CD14-positive monocyte (primary cell): ENCODE measurements at regions not wholly inside any gene's neighbourhood (a gene's known extent, or its start where the extent isn't known, plus 50 kb on each side); places are given as distances from the start of the nearest gene placed in this dataset.

Source experiments
- DNase-seq, 3 donors: peaks; one replicate each; pipeline ENCODE4 v3.0.0-alpha.2; 2011 to 2022
- H2AFZ ChIP-seq: 2 replicates; pipeline ENCODE4 v1.6.0; 2012; ENCODE audit warnings: mild to moderate bottlenecking, low read depth, low read length, inconsistent platforms; ENCODE audit not compliant: insufficient read depth, poor library complexity, severe bottlenecking
- H3K27ac ChIP-seq, 2 donors: 1 replicate in 1 of 2; 2 replicates in 1 of 2; pipeline ENCODE4 v1.5.1; 2012 to 2013; ENCODE audit warnings: low read length in 2 of 2, control low read depth in 1 of 2, inconsistent platforms in 1 of 2, low read depth in 1 of 2, mild to moderate bottlenecking in 1 of 2
- H3K27me3 ChIP-seq, 2 donors: one replicate each; pipeline versions ENCODE4 v1.6.0 to v1.6.1; 2011 to 2013; ENCODE audit warnings: low read length in 2 of 2; ENCODE audit not compliant: control insufficient read depth in 2 of 2, insufficient read depth in 2 of 2
- H3K36me3 ChIP-seq, 2 donors: replicated peaks in 1 of 2; 1 replicate in 1 of 2; 2 replicates in 1 of 2; pipeline versions ENCODE4 v1.5.1 to v1.6.1; 2012 to 2013; ENCODE audit warnings: low read length in 2 of 2, control low read depth in 1 of 2, inconsistent platforms in 1 of 2, mild to moderate bottlenecking in 1 of 2; ENCODE audit not compliant: insufficient read depth in 2 of 2, control insufficient read depth in 1 of 2
- H3K4me1 ChIP-seq, 2 donors: 1 replicate in 1 of 2; 2 replicates in 1 of 2; pipeline versions ENCODE4 v1.5.1 to v1.6.1; 2012 to 2013; ENCODE audit warnings: low read length in 2 of 2, control low read depth in 1 of 2, inconsistent platforms in 1 of 2, mild to moderate bottlenecking in 1 of 2, moderate library complexity in 1 of 2; ENCODE audit not compliant: insufficient read depth in 2 of 2, control insufficient read depth in 1 of 2
- H3K4me2 ChIP-seq: replicated peaks from 2 replicates; pipeline ENCODE3; 2012; ENCODE audit warnings: low read length, moderate library complexity, mild to moderate bottlenecking; ENCODE audit not compliant: poor library complexity, severe bottlenecking; ENCODE audit errors: extremely low read depth
- H3K4me3 ChIP-seq, 3 experiments: fragments of 200-600 bp in 1 of 3; sonication (generic) in 1 of 3; replicated peaks in 1 of 3; 1 replicate in 2 of 3; 2 replicates in 1 of 3; pipeline ENCODE4 v1.5.1; 2011 to 2013; ENCODE audit warnings: low read length in 3 of 3, mild to moderate bottlenecking in 3 of 3, control low read depth in 2 of 3, low read depth in 2 of 3, inconsistent platforms in 1 of 3, moderate library complexity in 1 of 3
- H3K79me2 ChIP-seq: 2 replicates; pipeline ENCODE4 v1.6.0; 2012; ENCODE audit warnings: mild to moderate bottlenecking, control low read depth, inconsistent platforms, low read length, moderate library complexity; ENCODE audit not compliant: insufficient read depth
- H3K9ac ChIP-seq: 2 replicates; pipeline ENCODE4 v1.6.0; 2017; ENCODE audit warnings: low read length, mild to moderate bottlenecking; ENCODE audit not compliant: insufficient read depth, poor library complexity, severe bottlenecking
- H3K9me3 ChIP-seq, 2 donors: replicated peaks in 1 of 2; 1 replicate in 1 of 2; 2 replicates in 1 of 2; pipeline versions ENCODE4 v1.5.1 to v1.6.1; 2012 to 2013; ENCODE audit warnings: low read length in 2 of 2, control low read depth in 1 of 2; ENCODE audit not compliant: control insufficient read depth in 1 of 2, insufficient read depth in 1 of 2
- H4K20me1 ChIP-seq: 2 replicates; pipeline ENCODE4 v1.6.0; 2012; ENCODE audit warnings: mild to moderate bottlenecking, low read length, control low read depth, moderate library complexity; ENCODE audit not compliant: insufficient read depth
- H3K27ac Mint-ChIP-seq, 7 donors: one replicate each; pipeline ENCODE4 v1.8.0; 2020; ENCODE audit warnings: mild to moderate bottlenecking in 7 of 7, mixed read lengths in 7 of 7, moderate library complexity in 6 of 7, inconsistent platforms in 2 of 7
- H3K27me3 Mint-ChIP-seq, 3 donors: one replicate each; pipeline ENCODE4 v1.8.0; 2021 to 2022; ENCODE audit warnings: low read depth in 3 of 3, mild to moderate bottlenecking in 3 of 3, mixed read lengths in 3 of 3, moderate library complexity in 3 of 3, inconsistent platforms in 1 of 3
- H3K36me3 Mint-ChIP-seq, 2 donors: one replicate each; pipeline ENCODE4 v1.8.0; 2020; ENCODE audit warnings: mixed read lengths in 2 of 2, inconsistent platforms in 1 of 2, mild to moderate bottlenecking in 1 of 2
- H3K4me1 Mint-ChIP-seq: one replicate; pipeline ENCODE4 v1.8.0; 2020; ENCODE audit warnings: mild to moderate bottlenecking, mixed read lengths
- H3K4me3 Mint-ChIP-seq, 2 donors: one replicate each; pipeline ENCODE4 v1.8.0; 2020; ENCODE audit warnings: mild to moderate bottlenecking in 2 of 2, mixed read lengths in 2 of 2, moderate library complexity in 1 of 2
- H3K9me3 Mint-ChIP-seq, 7 donors: one replicate each; pipeline ENCODE4 v1.8.0; 2020 to 2022; ENCODE audit warnings: mixed read lengths in 7 of 7, mild to moderate bottlenecking in 6 of 7, moderate library complexity in 6 of 7, inconsistent platforms in 2 of 7
- CTCF ChIP-seq: fragments of 200-600 bp; IDR thresholded peaks from one replicate; pipeline ENCODE4 v1.8.0; 2022; ENCODE audit warnings: antibody characterized with exemption, mild to moderate bottlenecking
- WGBS: methylation state at CpG from one replicate; pipeline ENCODE4 v1.1.5; 2013; ENCODE audit warnings: missing lambda C conversion rate; ENCODE audit not compliant: insufficient coverage; 5-methylcytosine and 5-hydroxymethylcytosine counted together
- intact Hi-C, 2 donors: fragments of 100-400 bp; cut with micrococcal nuclease; formaldehyde crosslinking; loops; one replicate each; pipeline versions ENCODE4 v1.15.0 to v1.15.1; 2023

- 96% methylated on average over 4 of the region's 6 CpGs for WGBS
- no peaks in the 10 kb centered on the region for H3K4me1 Mint-ChIP-seq
- TF ChIP-seq CTCF, result no peak
- H3K27ac ChIP-seq, result no peak overlapping the region
- peaks cover 2 to 4% (median 2%) of the 10 kb centered on the region in 3 donors for H3K27me3 Mint-ChIP-seq
- no peak overlapping the region for H3K4me3 Mint-ChIP-seq
- no peaks in the 10 kb centered on the region for H3K36me3 ChIP-seq
- H3K36me3 Mint-ChIP-seq, result no peaks in the 10 kb centered on the region
- H3K27me3 ChIP-seq, result no peaks in the 10 kb centered on the region
- peaks cover 0 to 2% (median 0%) of the 10 kb centered on the region in 7 donors for H3K9me3 Mint-ChIP-seq
- no peak overlapping the region for H3K4me3 ChIP-seq
- intact Hi-C loops, result no loop called here
- no peaks in the 10 kb centered on the region for H4K20me1 ChIP-seq
- no peaks in the 10 kb centered on the region for H3K79me2 ChIP-seq
- no peak overlapping the region for H2AFZ ChIP-seq
- no peaks in the 10 kb centered on the region for H3K4me1 ChIP-seq
- peaks cover 0 to 2% of the 10 kb centered on the region in 2 donors for H3K9me3 ChIP-seq
- no peak overlapping the region for H3K9ac ChIP-seq
- no peak overlapping the region for H3K4me2 ChIP-seq
- DNase-seq, result no peak
- H3K27ac Mint-ChIP-seq, result no peak overlapping the region
These were observed 370.5 kb downstream of the EIPR1 start for GRCh38 chr2:3007135-3007534.

GRCh38 chr2:3005859-3006501 lies 371.6 kb downstream of the EIPR1 start:
- 91% methylated on average over 7 of the region's 12 CpGs for WGBS
- no peaks in the 10 kb centered on the region for H3K36me3 ChIP-seq
- no peak for TF ChIP-seq CTCF
- no peaks in the 10 kb centered on the region for H3K4me1 ChIP-seq
- H3K27me3 Mint-ChIP-seq, result peaks cover 5 to 7% (median 5%) of the 10 kb centered on the region in 3 donors
- H3K4me1 Mint-ChIP-seq, result no peaks in the 10 kb centered on the region
- no peaks in the 10 kb centered on the region for H3K9me3 ChIP-seq
- H3K27me3 ChIP-seq, result no peaks in the 10 kb centered on the region
- intact Hi-C loops, result no loop called here
- no peak overlapping the region for H3K9ac ChIP-seq
- no peak overlapping the region for H3K27ac Mint-ChIP-seq
- H3K27ac ChIP-seq, result no peak overlapping the region
- DNase-seq, result no peak
- no peaks in the 10 kb centered on the region for H4K20me1 ChIP-seq
- no peaks in the 10 kb centered on the region for H3K36me3 Mint-ChIP-seq
- H2AFZ ChIP-seq, result no peak overlapping the region
- H3K9me3 Mint-ChIP-seq, result peaks cover 0 to 2% (median 0%) of the 10 kb centered on the region in 7 donors
- no peak overlapping the region for H3K4me3 Mint-ChIP-seq
- H3K79me2 ChIP-seq, result no peaks in the 10 kb centered on the region
- no peak overlapping the region for H3K4me3 ChIP-seq
- no peak overlapping the region for H3K4me2 ChIP-seq
